ENCODE measurements at regions not wholly inside any gene's neighbourhood (a gene's known extent, or its start where the extent isn't known, plus 50 kb on each side); places are given as distances from the start of the nearest gene placed in this dataset.

- no peak for TF ChIP-seq CTCF (IDR thresholded peaks at IDR 0.05; ENCODE audit: insufficient read depth, low read depth, low read length)
- TF ChIP-seq EZH2 (IDR thresholded peaks at IDR 0.05; ENCODE audit: insufficient read depth, low read length), result no peak
These were observed 73.4 kb downstream of the PLXNA1 start for GRCh38 chr3:127056281-127056680.

Measured in astrocyte (in vitro differentiated cells and primary cell).